Right lobe of liver (tissue), 6 donors: ENCODE measurements at regions not wholly inside any gene's neighbourhood (a gene's known extent, or its start where the extent isn't known, plus 50 kb on each side); places are given as distances from the start of the nearest gene placed in this dataset.

Source experiments
- ATAC-seq, 4 donors: fragments of 200-7000 bp; cut with Tn5 transposase; one replicate each; pipeline ENCODE4 v1.9.1; 2020; ENCODE audit warnings: mild to moderate bottlenecking in 4 of 4, moderate library complexity in 4 of 4
- DNase-seq, 3 donors: peaks; one replicate each; pipeline ENCODE4 v3.0.0-alpha.2; 2020
- H3K27ac ChIP-seq, 3 donors: fragments of 200-600 bp; one replicate each; pipeline ENCODE4 v1.8.0; 2022
- H3K27me3 ChIP-seq, 2 donors: fragments of 200-600 bp; one replicate each; pipeline ENCODE4 v1.8.0; 2022
- H3K36me3 ChIP-seq, 4 donors: fragments of 200-600 bp; sonication (generic) in 1 of 4; one replicate each; pipeline versions ENCODE4 v1.5.1 to v1.8.0; 2017 to 2022; ENCODE audit warnings: control low read depth in 1 of 4
- H3K4me1 ChIP-seq, 4 donors: fragments of 200-600 bp; sonication (generic) in 1 of 4; one replicate each; pipeline versions ENCODE4 v1.5.1 to v1.8.0; 2017 to 2022; ENCODE audit warnings: control low read depth in 1 of 4
- H3K4me3 ChIP-seq, 3 donors: fragments of 200-600 bp; one replicate each; pipeline ENCODE4 v1.8.0; 2022
- H3K9me3 ChIP-seq, 4 donors: fragments of 200-600 bp; sonication (generic) in 1 of 4; one replicate each; pipeline versions ENCODE4 v1.5.1 to v1.8.0; 2017 to 2022; ENCODE audit warnings: control low read depth in 1 of 4
- CTCF ChIP-seq, 4 donors: fragments of 200-600 bp in 3 of 4; fragments of 450-650 bp in 1 of 4; IDR thresholded peaks; one replicate each; pipeline versions ENCODE4 v1.5.1 to v1.8.0; 2016 to 2022; ENCODE audit warnings: antibody characterized with exemption in 4 of 4, mild to moderate bottlenecking in 2 of 4
- POLR2A ChIP-seq: fragments of 450-650 bp; IDR thresholded peaks from one replicate; pipeline ENCODE4 v1.6.1; 2017; ENCODE audit warnings: antibody characterized with exemption, mild to moderate bottlenecking
- WGBS: methylation state at CpG from one replicate; pipeline ENCODE4 v1.1.6; 2018; ENCODE audit warnings: low coverage, low lambda C conversion rate; ENCODE audit not compliant: insufficient coverage; ENCODE audit errors: missing lambda C conversion rate; 5-methylcytosine and 5-hydroxymethylcytosine counted together
- intact Hi-C, 2 donors: fragments of 100-400 bp; cut with DNase I; formaldehyde crosslinking; loops; one replicate each; pipeline versions ENCODE4 v1.11.2 to v1.14.1; 2022
- donor health status: DM: no; HTN: yes; CAD: no.
- donor health status: DM: no; HTN: no; CAD: no.
- donor health status: DM: no; HTN: no; CAD: no.
- donor health status: DM: no; HTN: yes; CAD: no.
- donor health status: DM: no; HTN: yes; CAD: no.

- Histone ChIP-seq H3K27me3 (no peaks in the 10 kb centered on the region), H3K27ac (no peak overlapping the region), H3K9me3 (no peaks in the 10 kb centered on the region), H3K4me3 (no peak overlapping the region), H3K36me3 (no peaks in the 10 kb centered on the region), H3K4me1 (no peaks in the 10 kb centered on the region)
- TF ChIP-seq POLR2A (no peak), CTCF (IDR thresholded peaks at IDR 0.05) (no peak)
- DNase-seq = no peak
- no peak for ATAC-seq
- intact Hi-C loops = no loop called here
Measured at GRCh38 chr3:35401671-35402070, 237.7 kb upstream of the ARPP21 start.

GRCh38 chr3:35404571-35404970 is 234.8 kb upstream of the ARPP21 start:
- 68% methylated on average over 3 of the region's 3 CpGs for WGBS
- Histone ChIP-seq H3K4me1 (no peaks in the 10 kb centered on the region), H3K27me3 (no peaks in the 10 kb centered on the region), H3K4me3 (no peak overlapping the region), H3K9me3 (no peaks in the 10 kb centered on the region), H3K36me3 (no peaks in the 10 kb centered on the region), H3K27ac (no peak overlapping the region)
- no peak for ATAC-seq
- no peak for TF ChIP-seq POLR2A
- TF ChIP-seq CTCF (IDR thresholded peaks at IDR 0.05) = no peak
- no peak for DNase-seq
- intact Hi-C loops = no loop called here

- Histone ChIP-seq H3K4me1 (no peaks in the 10 kb centered on the region), H3K36me3 (no peaks in the 10 kb centered on the region), H3K4me3 (no peak overlapping the region), H3K9me3 (no peaks in the 10 kb centered on the region), H3K27me3 (no peaks in the 10 kb centered on the region), H3K27ac (no peak overlapping the region)
- TF ChIP-seq POLR2A (no peak), CTCF (IDR thresholded peaks at IDR 0.05) (no peak)
- ATAC-seq (no peak), DNase-seq (no peak)
- WGBS = 92% methylated on average over 1 of the region's 1 CpG
- intact Hi-C loops = no loop called here
Measured at GRCh38 chr3:35408882-35409281, 230.4 kb upstream of the ARPP21 start.

- TF ChIP-seq POLR2A (no peak), CTCF (IDR thresholded peaks at IDR 0.05) (no peak)
- Histone ChIP-seq H3K4me3 (no peak overlapping the region), H3K4me1 (no peaks in the 10 kb centered on the region), H3K9me3 (no peaks in the 10 kb centered on the region), H3K27me3 (no peaks in the 10 kb centered on the region), H3K27ac (no peak overlapping the region), H3K36me3 (no peaks in the 10 kb centered on the region)
- ATAC-seq (no peak), DNase-seq (no peak)
- whole genome bisulfite sequencing = 100% methylated on average over 1 of the region's 1 CpG
- intact Hi-C loops = no loop called here
Measured at GRCh38 chr3:35409991-35410390, 229.3 kb upstream of the ARPP21 start.

GRCh38 chr3:35413483-35413882 is 225.8 kb upstream of the ARPP21 start:
- WGBS = 76% methylated on average over 1 of the region's 1 CpG
- no peak for ATAC-seq
- no peak overlapping the region for H3K27ac ChIP-seq

More at GRCh38 chr3:35413483-35413882, 225.8 kb upstream of the ARPP21 start:
- peaks cover 0 to 5% (median 0%) of the 10 kb centered on the region in 4 donors for H3K4me1 ChIP-seq
- no peaks in the 10 kb centered on the region for H3K27me3 ChIP-seq
- no peak for TF ChIP-seq POLR2A
- intact Hi-C loops = no loop called here
- no peak overlapping the region for H3K4me3 ChIP-seq
- H3K9me3 ChIP-seq = no peaks in the 10 kb centered on the region
- no peaks in the 10 kb centered on the region for H3K36me3 ChIP-seq
- no peak for DNase-seq
